Hepatocyte (in vitro differentiated cells): ENCODE measurements at regions not wholly inside any gene's neighbourhood (a gene's known extent, or its start where the extent isn't known, plus 50 kb on each side); places are given as distances from the start of the nearest gene placed in this dataset.

Experiments used
- DNase-seq: peaks from one replicate; pipeline ENCODE4 v3.0.0-alpha.2; 2016; ENCODE audit warnings: low spot score
- H2AFZ ChIP-seq: fragments of 200-600 bp; sonication (generic); 2 replicates; pipeline ENCODE4 v1.6.0; 2016; ENCODE audit warnings: antibody characterized with exemption, mild to moderate bottlenecking
- H3K27ac ChIP-seq: fragments of 200-600 bp; sonication (generic); 2 replicates; pipeline ENCODE4 v1.5.1; 2016; ENCODE audit warnings: mild to moderate bottlenecking
- H3K27me3 ChIP-seq: fragments of 200-600 bp; sonication (generic); 2 replicates; pipeline ENCODE4 v1.6.1; 2016
- H3K36me3 ChIP-seq: fragments of 200-600 bp; sonication (generic); replicated peaks from 2 replicates; pipeline ENCODE4 v1.5.1; 2016; ENCODE audit warnings: low read depth; ENCODE audit not compliant: insufficient read depth
- H3K4me1 ChIP-seq: fragments of 200-600 bp; sonication (generic); 2 replicates; pipeline ENCODE4 v1.5.1; 2016; ENCODE audit warnings: mild to moderate bottlenecking, moderate library complexity; ENCODE audit not compliant: insufficient read depth
- H3K4me2 ChIP-seq: fragments of 200-600 bp; sonication (generic); 2 replicates; pipeline ENCODE4 v1.6.0; 2016
- H3K4me3 ChIP-seq: fragments of 200-600 bp; sonication (generic); 2 replicates; pipeline ENCODE4 v1.5.1; 2016; ENCODE audit warnings: mild to moderate bottlenecking
- H3K79me2 ChIP-seq: fragments of 200-600 bp; sonication (generic); 2 replicates; pipeline ENCODE4 v1.6.0; 2017; ENCODE audit warnings: mild to moderate bottlenecking
- H3K9me2 ChIP-seq: fragments of 200-600 bp; sonication (generic); replicated peaks from 2 replicates; pipeline ENCODE4 v1.6.0; 2017; ENCODE audit warnings: mild to moderate bottlenecking; ENCODE audit not compliant: insufficient read depth
- H3K9me3 ChIP-seq: fragments of 200-600 bp; sonication (generic); 2 replicates; pipeline ENCODE4 v1.5.1; 2016; ENCODE audit warnings: low read depth, mild to moderate bottlenecking
- H4K20me1 ChIP-seq: fragments of 200-600 bp; sonication (generic); 2 replicates; pipeline ENCODE4 v1.6.0; 2016; ENCODE audit warnings: mild to moderate bottlenecking; ENCODE audit not compliant: insufficient read depth, poor library complexity, severe bottlenecking
- CTCF ChIP-seq: fragments of 200-600 bp; sonication (generic); IDR thresholded peaks from 2 replicates; pipeline ENCODE4 v1.5.1; 2016; ENCODE audit warnings: antibody characterized with exemption, mild to moderate bottlenecking; ENCODE audit not compliant: poor library complexity
- EZH2 ChIP-seq: fragments of 200-600 bp; sonication (generic); IDR thresholded peaks from 2 replicates; pipeline ENCODE4 v1.6.1; 2016; ENCODE audit warnings: antibody characterized with exemption, mild to moderate bottlenecking, borderline replicate concordance
- EZH2phosphoT487 ChIP-seq: fragments of 200-600 bp; sonication (generic); IDR thresholded peaks from one replicate; pipeline ENCODE4 v1.6.1; 2018; ENCODE audit warnings: antibody characterized with exemption, mild to moderate bottlenecking, low read depth, moderate library complexity; ENCODE audit not compliant: unreplicated experiment, severe bottlenecking
- WGBS: methylation state at CpG from one replicate; pipeline ENCODE4 v1.1.6; 2016; ENCODE audit warnings: low lambda C conversion rate; ENCODE audit errors: missing lambda C conversion rate; 5-methylcytosine and 5-hydroxymethylcytosine counted together

GRCh38 chr2:234146087-234146826 lies 95.8 kb downstream of the SPP2 start:
- no peak for DNase-seq
- Histone ChIP-seq H3K4me3 (no peak overlapping the region), H4K20me1 (no peaks in the 10 kb centered on the region), H3K4me2 (no peak overlapping the region), H3K4me1 (peaks cover 23% of the 10 kb centered on the region), H3K27me3 (no peaks in the 10 kb centered on the region), H2AFZ (no peak overlapping the region), H3K79me2 (no peaks in the 10 kb centered on the region), H3K9me2 (no peaks in the 10 kb centered on the region), H3K36me3 (no peaks in the 10 kb centered on the region), H3K9me3 (no peaks in the 10 kb centered on the region), H3K27ac (no peak overlapping the region)
- WGBS: 69% methylated on average over 8 of the region's 8 CpGs
- TF ChIP-seq EZH2phosphoT487: no peak
- no peak for TF ChIP-seq CTCF
- TF ChIP-seq EZH2: no peak

- H3K4me1 ChIP-seq: peaks cover 23% of the 10 kb centered on the region
- no peaks in the 10 kb centered on the region for H3K79me2 ChIP-seq
- WGBS: 100% methylated on average over 2 of the region's 2 CpGs
- no peaks in the 10 kb centered on the region for H4K20me1 ChIP-seq
- H3K27ac ChIP-seq: no peak overlapping the region
- no peaks in the 10 kb centered on the region for H3K9me3 ChIP-seq
- TF ChIP-seq EZH2 (no peak), CTCF (no peak), EZH2phosphoT487 (no peak)
- H3K9me2 ChIP-seq: no peaks in the 10 kb centered on the region
- no peak overlapping the region for H3K4me2 ChIP-seq
- H3K36me3 ChIP-seq: no peaks in the 10 kb centered on the region
- no peaks in the 10 kb centered on the region for H3K27me3 ChIP-seq
- no peak overlapping the region for H3K4me3 ChIP-seq
- H2AFZ ChIP-seq: no peak overlapping the region
- no peak for DNase-seq
Observed at GRCh38 chr2:234145511-234145910, 95.0 kb downstream of the SPP2 start.

GRCh38 chr2:234145057-234145456 lies 94.6 kb downstream of the SPP2 start:
- Histone ChIP-seq H3K4me3 (no peak overlapping the region), H3K79me2 (no peaks in the 10 kb centered on the region), H3K27ac (no peak overlapping the region), H3K9me2 (no peaks in the 10 kb centered on the region), H3K36me3 (no peaks in the 10 kb centered on the region), H4K20me1 (no peaks in the 10 kb centered on the region), H2AFZ (no peak overlapping the region), H3K27me3 (no peaks in the 10 kb centered on the region), H3K4me1 (peaks cover 23% of the 10 kb centered on the region), H3K4me2 (no peak overlapping the region), H3K9me3 (no peaks in the 10 kb centered on the region)
- DNase-seq: no peak
- TF ChIP-seq EZH2phosphoT487 (no peak), CTCF (no peak), EZH2 (no peak)
